GM23338 (cell line): ENCODE measurements at regions not wholly inside any gene's neighbourhood (a gene's known extent, or its start where the extent isn't known, plus 50 kb on each side); places are given as distances from the start of the nearest gene placed in this dataset.

Source experiments
- ATAC-seq: fragments of 200-7000 bp; cut with Tn5 transposase; 3 replicates; pipeline ENCODE4 v1.9.1; 2020
- DNase-seq: peaks from one replicate; pipeline ENCODE4 v3.0.0-alpha.2; 2015; ENCODE audit warnings: low spot score
- H2AFZ ChIP-seq: fragments of 200-600 bp; sonication (generic); 2 replicates; pipeline ENCODE4 v1.8.0; 2016; ENCODE audit warnings: antibody characterized with exemption, mild to moderate bottlenecking, moderate library complexity
- H3F3A ChIP-seq: fragments of 200-600 bp; sonication (generic); replicated peaks from 2 replicates; pipeline ENCODE4 v1.8.0; 2017; ENCODE audit warnings: antibody characterized with exemption, mixed run types, low read depth
- H3K27ac ChIP-seq: fragments of 200-600 bp; sonication (generic); 2 replicates; pipeline ENCODE4 v1.6.1; 2016; ENCODE audit warnings: low read depth
- H3K27me3 ChIP-seq: fragments of 200-600 bp; sonication (generic); 2 replicates; pipeline ENCODE4 v1.8.0; 2016; ENCODE audit warnings: mild to moderate bottlenecking, mixed run types, moderate library complexity; ENCODE audit not compliant: insufficient read depth
- H3K36me3 ChIP-seq: fragments of 200-600 bp; sonication (generic); 2 replicates; pipeline ENCODE4 v1.8.0; 2016; ENCODE audit warnings: mild to moderate bottlenecking; ENCODE audit not compliant: insufficient read depth
- H3K4me1 ChIP-seq: fragments of 200-600 bp; sonication (generic); 2 replicates; pipeline ENCODE4 v1.8.0; 2016; ENCODE audit warnings: mild to moderate bottlenecking, moderate library complexity; ENCODE audit not compliant: insufficient read depth
- H3K4me2 ChIP-seq: fragments of 200-600 bp; sonication (generic); 2 replicates; pipeline ENCODE4 v1.7.1; 2017; ENCODE audit warnings: mixed run types
- H3K4me3 ChIP-seq: fragments of 200-600 bp; sonication (generic); 2 replicates; pipeline ENCODE4 v1.6.1; 2016; ENCODE audit warnings: mixed run types
- H3K79me2 ChIP-seq: fragments of 200-600 bp; sonication (generic); replicated peaks from 2 replicates; pipeline ENCODE4 v1.8.0; 2017; ENCODE audit warnings: mild to moderate bottlenecking; ENCODE audit not compliant: insufficient read depth
- H3K9me2 ChIP-seq: fragments of 200-600 bp; sonication (generic); 2 replicates; pipeline ENCODE4 v1.8.0; 2017; ENCODE audit not compliant: insufficient read depth
- H4K20me1 ChIP-seq: fragments of 200-600 bp; sonication (generic); replicated peaks from 2 replicates; pipeline ENCODE4 v1.8.0; 2017; ENCODE audit warnings: mild to moderate bottlenecking; ENCODE audit not compliant: insufficient read depth
- H3K27ac Mint-ChIP-seq: 2 replicates; pipeline ENCODE4 v1.8.0; 2020; ENCODE audit warnings: inconsistent platforms, mild to moderate bottlenecking, moderate library complexity, mixed read lengths
- H3K27me3 Mint-ChIP-seq: 3 replicates; pipeline ENCODE4 v1.8.0; 2022; ENCODE audit warnings: low read depth, mild to moderate bottlenecking, moderate library complexity, mixed read lengths, inconsistent platforms; ENCODE audit not compliant: insufficient read depth, poor library complexity
- H3K36me3 Mint-ChIP-seq: 3 replicates; pipeline ENCODE4 v1.8.0; 2021; ENCODE audit warnings: low read depth, mild to moderate bottlenecking, inconsistent platforms, moderate library complexity, mixed read lengths
- H3K4me1 Mint-ChIP-seq: 3 replicates; pipeline ENCODE4 v1.8.0; 2020; ENCODE audit warnings: mild to moderate bottlenecking, inconsistent platforms, mixed read lengths
- H3K4me3 Mint-ChIP-seq: 3 replicates; pipeline ENCODE4 v1.8.0; 2021; ENCODE audit warnings: moderate library complexity, mild to moderate bottlenecking, inconsistent platforms, mixed read lengths
- H3K9me3 Mint-ChIP-seq: 3 replicates; pipeline ENCODE4 v1.8.0; 2020; ENCODE audit warnings: moderate library complexity, mild to moderate bottlenecking, inconsistent platforms, mixed read lengths
- CTCF ChIP-seq, 2 experiments: fragments of 200-600 bp in 1 of 2; sonication (generic) in 1 of 2; conservative IDR thresholded peaks; 2 replicates each; pipeline versions ENCODE4 v1.5.1 to v1.6.1; 2016 to 2017; ENCODE audit warnings: antibody characterized with exemption in 2 of 2, low read depth in 2 of 2, mild to moderate bottlenecking in 2 of 2, moderate library complexity in 1 of 2
- ETS1 ChIP-seq: IDR thresholded peaks from 2 replicates; pipeline ENCODE4 v1.6.1; 2016; ENCODE audit warnings: antibody characterized with exemption
- EZH2 ChIP-seq: fragments of 200-600 bp; sonication (generic); IDR thresholded peaks from one replicate; pipeline ENCODE4 v1.8.0; 2017; ENCODE audit warnings: antibody characterized with exemption, mild to moderate bottlenecking, low read depth; ENCODE audit not compliant: unreplicated experiment
- JUNB ChIP-seq: IDR thresholded peaks from one replicate; pipeline ENCODE4 v1.6.1; 2016; ENCODE audit warnings: antibody characterized with exemption; ENCODE audit not compliant: unreplicated experiment
- NANOG ChIP-seq: IDR thresholded peaks from 2 replicates; pipeline ENCODE4 v1.6.1; 2016; ENCODE audit warnings: antibody characterized with exemption, borderline replicate concordance
- REST ChIP-seq: IDR thresholded peaks from one replicate; pipeline ENCODE4 v1.6.1; 2018; ENCODE audit warnings: antibody characterized with exemption; ENCODE audit not compliant: unreplicated experiment

DNA sequence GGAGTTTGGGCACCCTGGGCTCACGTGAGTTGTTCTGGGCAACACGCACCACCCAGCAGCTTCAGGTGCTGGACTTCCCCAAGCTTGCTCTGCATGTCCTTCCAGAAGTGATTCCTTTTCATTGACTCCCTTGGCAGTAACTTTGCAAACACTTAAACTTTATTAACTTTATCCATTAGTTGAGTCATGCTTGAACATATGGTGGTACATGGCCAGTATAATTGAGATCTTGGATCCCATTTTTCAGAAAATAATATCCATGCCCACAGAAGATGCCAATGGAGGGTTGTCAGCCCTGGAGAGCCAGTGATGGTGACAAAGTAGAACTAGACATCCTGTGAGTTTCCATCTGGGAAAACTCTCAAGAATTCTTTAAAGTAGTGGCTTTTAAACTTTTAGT lies 144.2 kb downstream of the COPS8 start:
- Histone ChIP-seq H3K4me3 (no peak overlapping the region), H2AFZ (no peak overlapping the region), H4K20me1 (no peaks in the 10 kb centered on the region), H3K36me3 (no peaks in the 10 kb centered on the region), H3F3A (no peaks in the 10 kb centered on the region), H3K79me2 (no peaks in the 10 kb centered on the region), H3K27me3 (no peaks in the 10 kb centered on the region), H3K4me2 (no peak overlapping the region), H3K4me1 (no peaks in the 10 kb centered on the region), H3K9me2 (peaks cover 23% of the 10 kb centered on the region; the same call in 1 of the 2 replicates), H3K27ac (no peak overlapping the region)
- ATAC-seq (no peak), DNase-seq (no peak)
- Mint-ChIP-seq H3K9me3 (no peaks in the 10 kb centered on the region; the same call in 1 of the 3 replicates), H3K4me1 (no peaks in the 10 kb centered on the region), H3K27ac (no peak overlapping the region), H3K27me3 (peaks cover 9% of the 10 kb centered on the region), H3K36me3 (no peaks in the 10 kb centered on the region; the same call in 1 of the 3 replicates), H3K4me3 (no peak overlapping the region)
- no peak for TF ChIP-seq JUNB

GRCh38 chr2:237230355-237230754 lies 144.7 kb downstream of the COPS8 start:
- H3K36me3 ChIP-seq = no peaks in the 10 kb centered on the region
- Mint-ChIP-seq H3K36me3 (no peaks in the 10 kb centered on the region; the same call in 1 of the 3 replicates), H3K4me1 (no peaks in the 10 kb centered on the region), H3K4me3 (no peak overlapping the region), H3K27me3 (peaks cover 9% of the 10 kb centered on the region), H3K9me3 (no peaks in the 10 kb centered on the region; the same call in 1 of the 3 replicates), H3K27ac (no peak overlapping the region)
- ATAC-seq = no peak
- no peak overlapping the region for H3K4me3 ChIP-seq
- peaks cover 26% of the 10 kb centered on the region; the same call in 1 of the 2 replicates for H3K9me2 ChIP-seq
- no peaks in the 10 kb centered on the region for H3F3A ChIP-seq
- H3K4me1 ChIP-seq = no peaks in the 10 kb centered on the region
- TF ChIP-seq REST (no peak), ETS1 (no peak), NANOG (no peak), CTCF (conservative IDR thresholded peaks at IDR 0.05; ENCODE audit: low read depth in 2 of 2) (no peak), JUNB (no peak), EZH2 (no peak)
- no peaks in the 10 kb centered on the region for H3K79me2 ChIP-seq
- no peak overlapping the region for H3K27ac ChIP-seq
- H3K27me3 ChIP-seq = no peaks in the 10 kb centered on the region
- H4K20me1 ChIP-seq = no peaks in the 10 kb centered on the region
- no peak for DNase-seq
- no peak overlapping the region for H2AFZ ChIP-seq
- no peak overlapping the region for H3K4me2 ChIP-seq
